Activated CD4-positive, alpha-beta T cell treated with anti-CD3 and anti-CD28 coated beads, Interleukin-2, amount 50 U/mL, for 16 hours (primary cell): ENCODE measurements at regions not wholly inside any gene's neighbourhood (a gene's known extent, or its start where the extent isn't known, plus 50 kb on each side); places are given as distances from the start of the nearest gene placed in this dataset.
A peak's percentile ranks its signal among the peaks of the same experiment; 100 is the strongest.
"Not testable (repeated sequence)": the region's sequence is repeated elsewhere in the genome, so short reads cannot be mapped to it uniquely, and the experiment has no call there.

ENCODE experiments used
- DNase-seq: peaks from one replicate; pipeline ENCODE4 v3.0.0-alpha.2; 2020

DNA sequence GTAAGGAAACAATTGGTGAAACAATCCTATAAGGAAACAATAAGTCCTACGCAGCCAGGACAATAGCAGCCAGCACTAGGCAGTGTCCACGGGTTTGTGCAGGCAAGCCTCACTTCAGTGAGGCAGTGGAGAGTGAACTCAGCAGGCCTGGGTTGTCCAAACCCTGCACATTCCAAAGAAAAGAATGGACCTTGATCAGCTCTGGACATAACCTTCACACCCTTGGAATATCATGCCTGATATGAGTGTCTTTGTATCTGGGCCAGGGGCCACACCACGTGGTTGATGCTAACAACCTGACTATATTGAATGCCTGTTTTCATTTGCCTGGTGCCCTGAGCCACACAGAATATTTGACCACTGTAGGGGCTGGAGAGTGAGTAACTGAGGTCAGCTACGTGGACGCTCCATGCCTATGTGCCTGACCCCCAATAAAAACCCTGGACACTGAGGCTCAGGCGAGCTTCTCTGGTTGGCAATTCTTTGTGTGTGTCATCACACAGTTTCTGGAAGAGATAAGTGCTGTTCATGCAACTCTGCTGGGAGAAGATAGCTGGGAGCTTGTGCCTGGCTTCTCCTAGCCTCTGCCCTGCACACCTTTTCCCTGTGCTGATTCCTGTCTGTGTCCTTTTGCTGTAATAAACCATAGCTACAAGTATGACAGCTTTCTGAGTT, 81.4 kb upstream of the NCOR2 start:
- DNase-seq = no peak

DNA sequence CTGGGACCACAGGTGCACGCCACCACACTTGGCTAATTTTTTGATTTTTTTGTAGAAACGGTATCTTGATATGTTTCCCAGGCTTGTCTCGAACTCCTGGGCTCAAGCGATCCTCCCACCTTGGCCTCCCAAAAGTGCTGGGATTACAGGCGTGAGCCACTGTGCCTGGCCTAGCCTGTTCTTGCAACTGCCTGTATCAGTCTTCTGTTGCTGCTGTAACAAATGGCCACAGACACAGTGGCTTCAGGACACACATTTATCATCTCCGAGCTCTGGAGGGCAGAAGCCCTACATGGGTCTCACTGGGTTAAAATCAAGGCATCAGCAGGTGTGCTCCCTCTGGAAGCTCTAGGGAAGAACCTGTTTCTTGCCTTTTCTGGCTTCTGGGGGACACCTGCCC, 79.9 kb upstream of the NCOR2 start:
- DNase-seq = no peak

GRCh38 chr12:124646385-124647230, 79.2 kb upstream of the NCOR2 start:
- peak; percentile 2 for DNase-seq

DNA sequence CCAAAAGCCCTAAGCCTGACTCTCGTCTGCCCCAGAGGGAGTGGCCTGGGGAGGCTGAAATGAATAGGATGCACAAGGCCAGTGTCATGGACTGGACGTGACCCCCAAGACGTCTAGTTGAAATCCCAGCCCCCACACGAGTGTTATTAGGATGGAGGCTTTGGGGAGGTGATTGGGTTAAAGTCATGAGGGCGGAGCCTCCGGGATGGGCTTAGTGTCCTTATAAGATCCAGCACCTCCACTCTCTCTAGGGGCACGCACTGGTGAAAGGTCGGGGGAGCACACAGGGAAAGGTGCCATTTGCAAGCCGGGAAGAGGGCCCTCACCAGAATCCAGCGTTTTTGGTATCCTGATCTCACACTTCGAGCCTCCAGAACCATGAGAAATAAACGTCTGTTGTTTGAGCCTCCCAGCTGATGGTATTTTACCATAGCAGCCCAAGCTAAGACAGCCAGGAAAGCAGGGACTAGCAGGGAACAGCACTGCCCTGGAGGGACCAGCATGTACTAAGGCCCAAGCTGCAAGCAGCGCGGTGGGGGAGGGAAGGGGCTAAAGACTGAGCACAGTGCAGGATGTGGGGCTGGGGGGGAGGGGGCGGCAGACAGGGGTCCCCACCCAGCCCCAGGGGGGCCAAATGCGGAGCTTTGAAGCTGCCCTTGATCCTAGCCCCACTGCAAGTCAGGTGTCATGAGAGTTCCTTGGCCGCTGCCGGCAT, 78.3 kb upstream of the NCOR2 start:
- DNase-seq = no peak

- not testable (repeated sequence) for DNase-seq
These were observed 76.4 kb upstream of the NCOR2 start for GRCh38 chr12:124643768-124644167.

- DNase-seq = no peak
These were observed 74.7 kb upstream of the NCOR2 start for GRCh38 chr12:124642105-124642504.

GRCh38 chr12:124641591-124641990, 74.2 kb upstream of the NCOR2 start:
- no peak for DNase-seq

GRCh38 chr12:124640056-124640455, 72.6 kb upstream of the NCOR2 start:
- no peak for DNase-seq

- no peak for DNase-seq
These were observed 71.9 kb upstream of the NCOR2 start for GRCh38 chr12:124639122-124639806.

- DNase-seq = no peak
These were observed 70.2 kb upstream of the NCOR2 start for GRCh38 chr12:124637581-124637981.

DNA sequence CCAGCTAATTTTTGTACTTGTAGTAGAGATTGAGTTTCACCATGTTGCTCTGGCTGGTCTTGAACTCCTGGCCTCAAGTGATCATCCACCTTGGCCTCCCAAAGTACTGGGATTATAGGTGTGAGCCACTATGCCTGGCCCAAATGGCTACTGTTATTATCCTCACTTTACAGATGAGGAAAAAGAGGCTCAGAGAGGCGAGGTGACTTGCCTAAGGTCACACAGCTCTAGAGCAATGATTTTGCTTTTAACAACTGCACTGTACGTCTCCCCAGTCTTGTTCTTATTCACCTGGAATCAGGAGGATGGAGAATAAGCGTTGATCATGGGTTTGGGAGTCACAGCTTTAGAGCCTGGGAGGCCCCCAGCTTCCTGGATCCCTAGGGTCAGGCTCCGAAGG, 69.8 kb upstream of the NCOR2 start:
- DNase-seq = no peak

DNA sequence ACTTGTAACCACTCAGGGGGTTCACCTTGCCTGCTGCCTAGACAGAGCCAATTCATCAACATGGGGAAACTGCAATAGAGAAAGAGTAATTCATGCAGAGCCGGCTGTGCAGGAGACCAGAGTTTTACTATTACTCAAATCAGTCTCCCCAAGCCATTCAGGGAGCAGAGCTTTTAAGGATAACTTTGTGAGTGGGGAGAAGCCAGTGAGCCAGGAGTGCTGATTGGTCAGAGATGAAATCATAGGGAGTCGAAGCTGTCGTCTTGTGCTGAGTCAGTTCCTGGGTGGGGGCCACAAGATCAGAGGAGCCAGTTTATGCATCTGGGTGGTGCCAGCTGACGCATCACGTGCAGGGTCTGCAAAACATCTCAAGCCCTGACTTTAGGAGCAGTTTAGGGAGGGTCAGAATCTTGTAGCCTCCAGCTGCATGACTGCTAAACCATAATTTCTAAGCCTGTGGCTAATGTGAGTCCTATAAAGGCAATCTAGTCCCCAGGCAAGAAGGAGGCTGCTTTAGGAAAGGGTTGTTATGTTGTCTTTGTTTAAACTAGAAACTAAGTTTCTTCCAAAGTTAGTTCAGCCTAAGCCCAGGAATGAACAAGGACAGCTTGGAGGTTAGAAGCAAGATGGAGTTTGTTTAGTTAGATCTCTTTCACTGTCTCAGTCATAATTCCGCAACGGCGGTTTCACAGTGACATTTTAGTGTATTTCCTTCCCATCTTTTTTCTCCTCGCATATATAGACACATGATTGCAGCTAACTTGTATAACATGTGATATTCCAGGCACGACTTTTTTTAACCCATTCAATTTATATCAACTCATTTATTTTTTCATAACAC, 68.9 kb upstream of the NCOR2 start:
- peak; percentile 76 for DNase-seq

GRCh38 chr12:124635316-124635715, 67.9 kb upstream of the NCOR2 start:
- DNase-seq = no peak

- DNase-seq = no peak
These were observed 66.3 kb upstream of the NCOR2 start for GRCh38 chr12:124633365-124634362.

DNA sequence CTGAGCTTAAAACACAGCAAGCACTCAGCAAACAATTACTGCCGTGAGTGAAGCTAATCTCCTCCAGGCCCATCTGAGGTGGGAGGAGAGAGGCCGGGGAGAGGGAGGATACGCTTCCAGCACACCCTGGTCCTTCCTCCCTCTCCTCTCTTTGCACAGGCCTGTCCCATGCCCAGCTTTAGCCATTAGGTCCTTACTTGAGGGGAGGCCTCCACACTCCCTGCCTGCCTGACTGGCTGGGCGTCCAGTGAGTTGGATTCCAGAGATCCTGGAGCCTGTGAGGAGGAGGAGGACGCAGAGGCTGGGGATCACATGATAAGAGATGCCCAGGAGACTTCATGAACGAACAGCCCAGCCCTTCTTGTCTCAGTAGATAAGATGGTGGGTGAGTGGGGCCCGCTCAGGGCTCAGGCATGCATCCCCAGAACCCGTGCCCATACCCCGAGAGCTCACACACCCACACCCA, 65.1 kb upstream of the NCOR2 start:
- DNase-seq = no peak

GRCh38 chr12:124631681-124632256, 64.4 kb upstream of the NCOR2 start:
- no peak for DNase-seq

GRCh38 chr12:124630791-124631313, 63.4 kb upstream of the NCOR2 start:
- DNase-seq = no peak

GRCh38 chr12:124629789-124630480, 62.5 kb upstream of the NCOR2 start:
- no peak for DNase-seq

GRCh38 chr12:124629117-124629516, 61.7 kb upstream of the NCOR2 start:
- no peak for DNase-seq
